ENCODE measurements at regions not wholly inside any gene's neighbourhood (a gene's known extent, or its start where the extent isn't known, plus 50 kb on each side); places are given as distances from the start of the nearest gene placed in this dataset.

DNA sequence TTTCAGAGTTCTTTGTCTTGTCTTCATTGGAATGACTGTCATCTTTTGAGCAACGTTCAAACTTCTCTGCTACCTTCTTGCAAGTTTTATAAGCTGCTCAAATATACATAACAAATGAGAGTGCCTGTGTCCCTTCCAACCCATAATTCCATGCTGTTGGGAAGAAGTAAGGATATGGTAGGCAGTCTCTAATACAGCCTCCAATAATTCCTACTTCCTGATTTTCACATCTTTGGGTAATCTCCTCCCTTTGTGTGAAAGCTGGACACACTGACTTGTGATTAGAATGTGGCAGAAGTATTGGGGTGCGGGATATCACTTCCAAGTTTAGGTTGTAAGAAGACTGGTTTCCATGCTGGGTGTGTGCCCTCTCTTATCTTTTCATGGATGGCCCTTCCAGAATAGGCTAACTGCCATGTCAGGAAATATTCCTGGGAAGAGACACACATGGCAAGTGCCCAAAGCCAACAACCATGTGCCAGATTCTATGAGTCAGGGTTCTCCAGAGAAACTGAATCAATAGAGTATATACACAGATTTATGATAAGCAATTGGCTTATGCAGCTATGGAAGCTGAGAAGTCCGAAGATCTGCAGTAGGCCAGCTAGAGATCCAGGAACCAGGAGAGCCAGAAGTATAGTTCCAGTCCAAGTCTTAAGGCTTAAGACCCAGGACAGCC is 531.3 kb downstream of the NTRK2 start:
- TF ChIP-seq POLR2AphosphoS5 (IDR thresholded peaks at IDR 0.05; ENCODE audit: low read depth, low read length) (no peak), TCF7L2 (IDR thresholded peaks at IDR 0.05; ENCODE audit: low read depth, low read length) (no peak), SIN3A (IDR thresholded peaks at IDR 0.05; ENCODE audit: borderline replicate concordance, insufficient read depth, low read depth, low read length) (no peak)
- TF ChIP-seq, protein P1, sequence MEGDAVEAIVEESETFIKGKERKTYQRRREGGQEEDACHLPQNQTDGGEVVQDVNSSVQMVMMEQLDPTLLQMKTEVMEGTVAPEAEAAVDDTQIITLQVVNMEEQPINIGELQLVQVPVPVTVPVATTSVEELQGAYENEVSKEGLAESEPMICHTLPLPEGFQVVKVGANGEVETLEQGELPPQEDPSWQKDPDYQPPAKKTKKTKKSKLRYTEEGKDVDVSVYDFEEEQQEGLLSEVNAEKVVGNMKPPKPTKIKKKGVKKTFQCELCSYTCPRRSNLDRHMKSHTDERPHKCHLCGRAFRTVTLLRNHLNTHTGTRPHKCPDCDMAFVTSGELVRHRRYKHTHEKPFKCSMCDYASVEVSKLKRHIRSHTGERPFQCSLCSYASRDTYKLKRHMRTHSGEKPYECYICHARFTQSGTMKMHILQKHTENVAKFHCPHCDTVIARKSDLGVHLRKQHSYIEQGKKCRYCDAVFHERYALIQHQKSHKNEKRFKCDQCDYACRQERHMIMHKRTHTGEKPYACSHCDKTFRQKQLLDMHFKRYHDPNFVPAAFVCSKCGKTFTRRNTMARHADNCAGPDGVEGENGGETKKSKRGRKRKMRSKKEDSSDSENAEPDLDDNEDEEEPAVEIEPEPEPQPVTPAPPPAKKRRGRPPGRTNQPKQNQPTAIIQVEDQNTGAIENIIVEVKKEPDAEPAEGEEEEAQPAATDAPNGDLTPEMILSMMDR (IDR thresholded peaks at IDR 0.05), result no peak
